MCF 10A (cell line): ENCODE measurements at regions not wholly inside any gene's neighbourhood (a gene's known extent, or its start where the extent isn't known, plus 50 kb on each side); places are given as distances from the start of the nearest gene placed in this dataset.

Experiments used
- BruUV-seq: library from RNA; stranded (reverse); fragments of 400-500 nt; replicated peaks from 2 replicates; lab custom pipeline; 2021; lab: Mats Ljungman, UMichigan
- CTCF ChIA-PET: fragments of 300-600 bp; sonication (Branson Sonifier 250); formaldehyde crosslinking; extraction: SDS; loops from one replicate; lab custom pipeline; 2021; ENCODE audit warnings: antibody characterized with exemption, inconsistent platforms; lab: Yijun Ruan, JAX
- POLR2A ChIA-PET: fragments of 300-600, 350-650 bp; sonication (Branson Sonifier 250); formaldehyde crosslinking; extraction: SDS; loops from one replicate; lab custom pipeline; 2020; ENCODE audit warnings: antibody characterized with exemption, inconsistent platforms; lab: Yijun Ruan, JAX
- DNase-seq: peaks from one replicate; pipeline ENCODE4 v3.0.0-alpha.2; 2018; ENCODE audit not compliant: unreplicated experiment
- H3K27ac Mint-ChIP-seq: one replicate; pipeline ENCODE4 v1.8.0; 2022; ENCODE audit warnings: mild to moderate bottlenecking, low read depth, mixed read lengths; ENCODE audit not compliant: unreplicated experiment
- H3K27me3 Mint-ChIP-seq: one replicate; pipeline ENCODE4 v1.8.0; 2022; ENCODE audit warnings: mixed read lengths; ENCODE audit not compliant: insufficient read depth, unreplicated experiment
- H3K36me3 Mint-ChIP-seq: one replicate; pipeline ENCODE4 v1.8.0; 2022; ENCODE audit warnings: mild to moderate bottlenecking, moderate library complexity, mixed read lengths; ENCODE audit not compliant: insufficient read depth, unreplicated experiment
- H3K4me1 Mint-ChIP-seq: one replicate; pipeline ENCODE4 v1.8.0; 2022; ENCODE audit warnings: mixed read lengths; ENCODE audit not compliant: insufficient read depth, unreplicated experiment
- H3K4me3 Mint-ChIP-seq: one replicate; pipeline ENCODE4 v1.8.0; 2022; ENCODE audit warnings: mild to moderate bottlenecking, moderate library complexity, mixed read lengths; ENCODE audit not compliant: unreplicated experiment
- H3K9me3 Mint-ChIP-seq: one replicate; pipeline ENCODE4 v1.8.0; 2022; ENCODE audit warnings: mixed read lengths; ENCODE audit not compliant: unreplicated experiment
- intact Hi-C: fragments of 100-400 bp; cut with micrococcal nuclease; formaldehyde crosslinking; loops from 2 replicates; pipeline ENCODE4 v1.14.1; 2022
- TF ChIP-seq, protein P1 (sequence below): fragments of 200-600 bp; IDR thresholded peaks from one replicate; pipeline ENCODE4 v1.8.0; 2022; ENCODE audit warnings: antibody characterized with exemption, mild to moderate bottlenecking; ENCODE audit not compliant: unreplicated experiment

DNA sequence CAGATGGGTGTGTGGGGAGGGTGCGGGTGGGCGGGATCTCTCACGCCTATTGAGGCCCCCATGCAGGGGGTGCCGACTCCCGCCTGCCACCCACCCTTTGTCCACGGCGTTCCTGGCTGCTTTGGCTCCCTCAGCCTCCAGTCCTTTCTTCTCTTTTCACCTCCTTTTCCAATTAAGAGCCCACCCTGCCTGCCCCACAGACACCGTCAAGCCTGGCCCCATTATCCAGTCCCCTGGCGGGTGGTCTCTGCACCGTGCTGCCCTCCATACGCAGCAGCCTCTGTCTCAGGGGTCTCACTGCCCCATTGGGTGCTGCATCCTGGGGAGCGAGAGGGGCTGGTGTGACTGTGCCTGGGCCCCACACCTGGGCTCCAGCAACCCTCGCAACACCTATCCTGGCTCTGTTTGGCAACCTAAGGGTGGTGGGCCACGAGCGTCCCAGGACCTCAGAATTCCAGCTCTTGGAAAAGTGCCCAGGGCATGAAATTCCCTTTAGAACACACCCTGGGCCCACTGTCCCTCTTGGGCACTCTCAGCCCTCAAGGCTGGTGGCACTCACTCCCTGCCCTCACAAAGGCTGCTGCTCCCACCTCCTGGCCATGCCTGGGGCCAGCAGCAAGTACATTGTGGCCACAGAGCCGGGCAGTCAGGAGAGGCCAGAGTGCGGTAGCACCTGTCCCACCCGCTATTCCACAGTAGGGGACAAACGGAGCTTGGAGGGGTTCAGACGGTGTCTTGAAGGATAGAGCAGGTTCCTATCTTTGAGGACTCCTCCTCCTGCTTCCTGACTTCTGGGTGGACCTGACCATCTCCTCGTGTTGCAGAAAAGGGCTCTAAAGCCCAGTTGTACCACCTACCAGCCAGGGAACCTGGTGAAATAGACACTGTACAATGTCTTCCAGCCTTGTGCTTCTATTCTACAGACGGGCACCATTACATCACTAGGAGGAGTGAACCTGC lies 114.1 kb downstream of the KIF26A start:
- Mint-ChIP-seq H3K36me3 (no peaks in the 10 kb centered on the region), H3K27me3 (peaks cover 35% of the 10 kb centered on the region), H3K4me1 (no peaks in the 10 kb centered on the region), H3K9me3 (peaks cover 8% of the 10 kb centered on the region), H3K27ac (no peak overlapping the region), H3K4me3 (no peak overlapping the region)
- DNase-seq: no peak
- TF ChIP-seq, protein P1, sequence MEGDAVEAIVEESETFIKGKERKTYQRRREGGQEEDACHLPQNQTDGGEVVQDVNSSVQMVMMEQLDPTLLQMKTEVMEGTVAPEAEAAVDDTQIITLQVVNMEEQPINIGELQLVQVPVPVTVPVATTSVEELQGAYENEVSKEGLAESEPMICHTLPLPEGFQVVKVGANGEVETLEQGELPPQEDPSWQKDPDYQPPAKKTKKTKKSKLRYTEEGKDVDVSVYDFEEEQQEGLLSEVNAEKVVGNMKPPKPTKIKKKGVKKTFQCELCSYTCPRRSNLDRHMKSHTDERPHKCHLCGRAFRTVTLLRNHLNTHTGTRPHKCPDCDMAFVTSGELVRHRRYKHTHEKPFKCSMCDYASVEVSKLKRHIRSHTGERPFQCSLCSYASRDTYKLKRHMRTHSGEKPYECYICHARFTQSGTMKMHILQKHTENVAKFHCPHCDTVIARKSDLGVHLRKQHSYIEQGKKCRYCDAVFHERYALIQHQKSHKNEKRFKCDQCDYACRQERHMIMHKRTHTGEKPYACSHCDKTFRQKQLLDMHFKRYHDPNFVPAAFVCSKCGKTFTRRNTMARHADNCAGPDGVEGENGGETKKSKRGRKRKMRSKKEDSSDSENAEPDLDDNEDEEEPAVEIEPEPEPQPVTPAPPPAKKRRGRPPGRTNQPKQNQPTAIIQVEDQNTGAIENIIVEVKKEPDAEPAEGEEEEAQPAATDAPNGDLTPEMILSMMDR: no peak
- intact Hi-C loops: no loop called here
- no TSS peak for BruUV-seq
- POLR2A ChIA-PET: no interaction called here
- CTCF ChIA-PET: no interaction called here

DNA sequence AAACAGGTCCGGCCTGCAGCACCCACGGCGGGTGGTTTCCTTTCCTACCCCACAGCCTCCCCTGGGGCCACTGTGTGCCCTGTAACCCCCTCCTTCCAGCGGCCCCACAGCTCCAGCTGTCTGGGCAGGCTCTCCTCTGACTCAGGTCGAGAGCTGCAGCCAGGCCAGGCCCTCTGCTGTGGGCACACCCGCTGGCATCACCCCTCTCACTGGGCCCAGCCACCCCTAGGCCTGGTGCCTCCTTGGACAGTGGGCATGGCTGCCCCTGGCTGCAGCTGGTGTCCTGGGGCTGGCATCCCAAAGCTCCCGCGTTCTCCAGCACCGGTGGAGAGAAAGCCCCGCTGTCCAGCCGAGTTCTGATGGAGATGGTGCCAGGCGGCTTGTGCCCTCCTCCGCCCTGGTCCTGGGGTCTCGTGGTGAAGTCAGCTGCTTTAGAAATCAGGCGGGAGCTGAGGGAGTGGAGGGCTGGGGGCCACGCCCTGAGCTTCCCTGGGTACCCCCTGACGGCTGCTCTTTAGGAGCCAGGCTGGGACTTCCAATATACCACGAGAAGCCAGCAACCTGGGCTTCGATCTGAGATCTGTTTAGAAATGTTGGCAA lies 114.9 kb downstream of the KIF26A start:
- no peaks in the 10 kb centered on the region for H3K4me1 Mint-ChIP-seq
- H3K9me3 Mint-ChIP-seq: peaks cover 8% of the 10 kb centered on the region
- BruUV-seq: no TSS peak
- TF ChIP-seq, protein P1: no peak
- intact Hi-C loops: no loop called here
- no peak overlapping the region for H3K27ac Mint-ChIP-seq
- POLR2A ChIA-PET: no interaction called here
- CTCF ChIA-PET: no interaction called here
- DNase-seq: no peak
- H3K36me3 Mint-ChIP-seq: no peaks in the 10 kb centered on the region
- peaks cover 43% of the 10 kb centered on the region for H3K27me3 Mint-ChIP-seq
- no peak overlapping the region for H3K4me3 Mint-ChIP-seq

DNA sequence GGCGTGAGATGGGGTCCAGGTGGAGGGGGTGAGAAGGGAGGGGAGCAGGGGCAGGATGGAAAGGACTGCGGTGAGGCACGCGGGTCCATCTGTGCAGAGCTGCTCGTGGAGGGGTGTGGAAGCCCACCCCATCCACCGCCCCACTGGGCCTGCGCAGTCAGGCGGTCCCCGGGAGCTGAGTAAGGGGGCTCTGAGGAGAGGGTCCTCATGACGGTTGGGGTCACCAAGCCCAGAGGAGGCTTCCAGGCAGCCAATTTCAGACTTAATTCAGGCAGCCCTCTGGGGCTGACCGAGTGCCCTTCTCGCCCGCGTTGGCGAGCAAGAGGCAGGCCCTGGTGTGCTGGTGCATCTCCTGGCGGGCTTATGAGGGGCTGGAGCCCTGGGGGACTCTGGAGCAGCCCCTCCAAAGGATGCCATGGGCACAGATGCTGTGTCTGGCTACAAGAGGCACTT lies 115.5 kb downstream of the KIF26A start:
- H3K36me3 Mint-ChIP-seq: no peaks in the 10 kb centered on the region
- DNase-seq: no peak
- BruUV-seq: no TSS peak
- peaks cover 8% of the 10 kb centered on the region for H3K9me3 Mint-ChIP-seq
- H3K27me3 Mint-ChIP-seq: peaks cover 49% of the 10 kb centered on the region
- H3K4me1 Mint-ChIP-seq: no peaks in the 10 kb centered on the region
- intact Hi-C loops: no loop called here
- POLR2A ChIA-PET: no interaction called here
- TF ChIP-seq, protein P1: no peak
- CTCF ChIA-PET: no interaction called here
- no peak overlapping the region for H3K27ac Mint-ChIP-seq
- H3K4me3 Mint-ChIP-seq: no peak overlapping the region

DNA sequence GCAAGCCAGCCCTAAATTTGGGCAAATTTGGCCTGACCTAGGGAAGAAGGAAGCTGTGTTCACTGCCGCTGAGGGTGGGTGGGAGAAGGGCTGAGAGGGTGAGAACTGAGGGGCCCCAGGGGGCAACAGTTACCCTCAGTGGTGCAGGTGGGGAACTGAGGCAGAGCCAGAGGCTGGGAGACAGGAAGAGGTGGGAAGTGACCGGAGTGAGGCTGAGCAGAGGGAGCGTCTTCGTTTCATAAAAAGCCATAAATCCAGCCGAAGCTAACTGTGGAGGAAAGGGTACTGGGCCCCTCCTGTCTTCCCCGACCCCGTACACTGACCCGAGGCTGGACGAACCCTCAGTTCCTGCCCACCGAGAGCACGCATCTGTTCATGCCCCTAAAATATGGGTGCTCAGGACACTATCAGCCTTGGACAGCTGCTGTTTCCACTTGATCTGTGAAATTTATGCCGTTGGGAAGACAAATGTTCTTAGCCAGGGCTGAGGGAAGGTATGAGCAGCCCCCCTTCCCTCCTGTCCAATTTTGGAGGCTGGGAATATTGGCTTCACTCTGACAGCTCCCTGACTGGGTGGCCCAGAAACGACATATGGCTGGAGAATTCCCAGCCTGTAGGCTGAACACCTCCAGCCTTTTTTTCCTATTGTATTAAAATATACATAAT lies 116.5 kb downstream of the KIF26A start:
- Mint-ChIP-seq H3K4me3 (no peak overlapping the region), H3K9me3 (peaks cover 8% of the 10 kb centered on the region), H3K27ac (no peak overlapping the region), H3K4me1 (no peaks in the 10 kb centered on the region), H3K36me3 (no peaks in the 10 kb centered on the region), H3K27me3 (peaks cover 59% of the 10 kb centered on the region)
- no peak for DNase-seq
- POLR2A ChIA-PET: no interaction called here
- TF ChIP-seq, protein P1: no peak
- intact Hi-C loops: no loop called here
- no TSS peak for BruUV-seq
- CTCF ChIA-PET: no interaction called here
